ENCODE measurements at regions not wholly inside any gene's neighbourhood (a gene's known extent, or its start where the extent isn't known, plus 50 kb on each side); places are given as distances from the start of the nearest gene placed in this dataset.
A peak's percentile ranks its signal among the peaks of the same experiment; 100 is the strongest.

DNA sequence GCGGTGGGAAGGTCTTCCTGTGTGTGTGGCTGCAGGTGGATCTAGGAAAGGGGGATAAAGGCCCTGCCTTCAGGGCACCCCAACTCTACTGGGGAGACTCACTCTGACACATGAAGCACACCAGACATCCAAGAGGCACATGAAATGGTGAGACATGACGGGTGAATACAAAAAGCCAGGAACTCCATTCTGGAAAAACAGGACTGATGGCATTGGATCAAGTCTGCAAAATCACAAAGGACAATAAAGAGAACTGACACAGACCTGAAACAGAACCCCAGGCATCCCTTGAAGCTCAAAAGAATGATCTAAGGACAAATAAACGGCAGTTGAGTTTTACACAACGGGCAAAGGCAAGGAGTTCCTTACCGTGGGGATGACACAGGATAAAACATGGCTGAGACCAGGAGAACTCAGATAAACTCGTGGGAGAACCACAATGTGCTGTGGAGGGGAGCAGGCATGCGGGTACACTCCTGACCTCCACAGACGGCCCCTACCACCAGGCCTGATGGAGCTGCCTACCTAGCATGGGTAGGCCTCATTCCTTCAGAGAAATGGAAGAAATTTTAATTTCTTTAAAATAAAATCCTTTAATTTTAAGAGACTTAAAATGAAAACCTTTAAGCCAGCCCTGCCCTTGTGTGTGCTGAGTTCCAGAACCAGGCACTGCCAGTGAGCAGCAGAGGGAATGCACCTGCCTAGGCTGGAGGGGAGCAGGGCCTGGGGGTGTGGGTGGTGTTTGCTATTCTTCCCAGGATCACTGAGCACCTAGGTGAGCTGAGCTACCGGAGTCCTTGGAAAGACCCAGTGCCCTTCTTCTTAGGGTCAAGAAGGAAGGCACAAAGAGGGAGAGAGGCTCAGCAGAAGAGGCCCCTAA is 100.1 kb downstream of the SINHCAF start (continued):
- TF ChIP-seq, protein P1, sequence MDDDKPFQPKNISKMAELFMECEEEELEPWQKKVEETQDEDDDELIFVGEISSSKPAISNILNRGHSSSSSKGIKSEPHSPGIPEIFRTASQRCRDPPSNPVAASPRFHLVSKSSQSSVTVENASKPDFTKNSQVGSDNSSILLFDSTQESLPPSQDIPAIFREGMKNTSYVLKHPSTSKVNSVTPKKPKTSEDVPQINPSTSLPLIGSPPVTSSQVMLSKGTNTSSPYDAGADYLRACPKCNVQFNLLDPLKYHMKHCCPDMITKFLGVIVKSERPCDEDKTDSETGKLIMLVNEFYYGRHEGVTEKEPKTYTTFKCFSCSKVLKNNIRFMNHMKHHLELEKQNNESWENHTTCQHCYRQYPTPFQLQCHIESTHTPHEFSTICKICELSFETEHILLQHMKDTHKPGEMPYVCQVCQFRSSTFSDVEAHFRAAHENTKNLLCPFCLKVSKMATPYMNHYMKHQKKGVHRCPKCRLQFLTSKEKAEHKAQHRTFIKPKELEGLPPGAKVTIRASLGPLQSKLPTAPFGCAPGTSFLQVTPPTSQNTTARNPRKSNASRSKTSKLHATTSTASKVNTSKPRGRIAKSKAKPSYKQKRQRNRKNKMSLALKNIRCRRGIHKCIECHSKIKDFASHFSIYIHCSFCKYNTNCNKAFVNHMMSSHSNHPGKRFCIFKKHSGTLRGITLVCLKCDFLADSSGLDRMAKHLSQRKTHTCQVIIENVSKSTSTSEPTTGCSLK (tag by site-specific recombination; IDR thresholded peaks at IDR 0.05), result no peak
- no peak for TF ChIP-seq ZNF266 (tag by site-specific recombination; IDR thresholded peaks at IDR 0.05; ENCODE audit: low read depth)
- no peak for TF ChIP-seq KLF9 (tag by site-specific recombination; IDR thresholded peaks at IDR 0.05; ENCODE audit: low read depth)
- no peak for TF ChIP-seq ZNF274 (IDR thresholded peaks at IDR 0.05; ENCODE audit: low read length)
- no peak for TF ChIP-seq ZNF274 (tag by site-specific recombination; IDR thresholded peaks at IDR 0.05; ENCODE audit: borderline replicate concordance)
- no peak for TF ChIP-seq ZNF529 (tag by site-specific recombination; IDR thresholded peaks at IDR 0.05; ENCODE audit: insufficient replicate concordance)
- no peak for TF ChIP-seq ZNF37A (tag by site-specific recombination; IDR thresholded peaks at IDR 0.05)

DNA sequence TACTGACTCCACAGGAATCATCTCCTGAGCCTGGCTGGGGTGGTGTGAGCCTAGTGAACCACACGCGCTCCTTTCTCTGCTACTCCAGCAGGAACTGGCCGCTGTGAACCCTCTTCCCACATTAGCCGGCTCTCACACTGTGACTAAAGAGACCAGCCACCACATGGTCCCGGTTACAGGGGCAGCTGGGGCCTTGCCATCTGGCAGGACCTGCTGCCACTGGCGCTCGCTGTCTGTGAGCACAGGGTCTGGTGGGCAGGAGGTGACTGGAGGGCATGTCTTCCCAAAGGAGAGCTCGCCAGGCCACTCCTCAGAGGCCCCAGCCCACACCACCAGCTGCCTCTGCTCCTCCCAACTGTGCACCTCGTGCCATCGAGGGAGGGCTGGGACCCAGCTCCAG is 99.3 kb downstream of the SINHCAF start:
- POLR2A ChIA-PET, result no interaction called here
- TF ChIP-seq ZNF433 (tag by site-specific recombination; IDR thresholded peaks at IDR 0.05; ENCODE audit: low read depth), result no peak
- no peak for TF ChIP-seq ZBTB20 (tag by site-specific recombination; IDR thresholded peaks at IDR 0.05)
- TF ChIP-seq ZIC2 (tag by site-specific recombination; IDR thresholded peaks at IDR 0.05), result peak; percentile 28; the same call in 1 of the 2 replicates
- TF ChIP-seq ZNF221 (tag by site-specific recombination; IDR thresholded peaks at IDR 0.05; ENCODE audit: borderline replicate concordance), result no peak
- TF ChIP-seq SP7 (tag by site-specific recombination; IDR thresholded peaks at IDR 0.05), result no peak

GRCh38 chr12:31227401-31227981 is 98.5 kb downstream of the SINHCAF start:
- H3K9me3 ChIP-seq (ENCODE audit: control insufficient read depth, insufficient read depth, low read depth, low read length), result no peaks in the 10 kb centered on the region
- POLR2A ChIA-PET, result no interaction called here
- no peak overlapping the region for H3K4me3 ChIP-seq (ENCODE audit: low read depth, low read length)
- H3K36me3 ChIP-seq (ENCODE audit: control insufficient read depth in 2 of 2, insufficient read depth in 1 of 2, low read length in 2 of 2), result no peaks in the 10 kb centered on the region
- no peaks in the 10 kb centered on the region for H3K4me1 ChIP-seq (ENCODE audit: control insufficient read depth, insufficient read depth, low read length)
- H3K27ac ChIP-seq (ENCODE audit: extremely low read depth, low read depth, low read length), result no peak overlapping the region
- CTCF ChIA-PET, result interaction anchor here (1.4 kb wide), 2 partner anchors 11 to 45 kb away, joined by 3 to 5 read pairs; no protein-coding TSS in a partner anchor
- no peak for TF ChIP-seq ZNF596 (tag by site-specific recombination; IDR thresholded peaks at IDR 0.05)
- TF ChIP-seq ZNF184 (tag by site-specific recombination; IDR thresholded peaks at IDR 0.05), result no peak
- no peak for TF ChIP-seq ZSCAN23 (tag by site-specific recombination; IDR thresholded peaks at IDR 0.05)
- TF ChIP-seq ZNF707 (tag by site-specific recombination; IDR thresholded peaks at IDR 0.05), result no peak
- TF ChIP-seq, protein P2, sequence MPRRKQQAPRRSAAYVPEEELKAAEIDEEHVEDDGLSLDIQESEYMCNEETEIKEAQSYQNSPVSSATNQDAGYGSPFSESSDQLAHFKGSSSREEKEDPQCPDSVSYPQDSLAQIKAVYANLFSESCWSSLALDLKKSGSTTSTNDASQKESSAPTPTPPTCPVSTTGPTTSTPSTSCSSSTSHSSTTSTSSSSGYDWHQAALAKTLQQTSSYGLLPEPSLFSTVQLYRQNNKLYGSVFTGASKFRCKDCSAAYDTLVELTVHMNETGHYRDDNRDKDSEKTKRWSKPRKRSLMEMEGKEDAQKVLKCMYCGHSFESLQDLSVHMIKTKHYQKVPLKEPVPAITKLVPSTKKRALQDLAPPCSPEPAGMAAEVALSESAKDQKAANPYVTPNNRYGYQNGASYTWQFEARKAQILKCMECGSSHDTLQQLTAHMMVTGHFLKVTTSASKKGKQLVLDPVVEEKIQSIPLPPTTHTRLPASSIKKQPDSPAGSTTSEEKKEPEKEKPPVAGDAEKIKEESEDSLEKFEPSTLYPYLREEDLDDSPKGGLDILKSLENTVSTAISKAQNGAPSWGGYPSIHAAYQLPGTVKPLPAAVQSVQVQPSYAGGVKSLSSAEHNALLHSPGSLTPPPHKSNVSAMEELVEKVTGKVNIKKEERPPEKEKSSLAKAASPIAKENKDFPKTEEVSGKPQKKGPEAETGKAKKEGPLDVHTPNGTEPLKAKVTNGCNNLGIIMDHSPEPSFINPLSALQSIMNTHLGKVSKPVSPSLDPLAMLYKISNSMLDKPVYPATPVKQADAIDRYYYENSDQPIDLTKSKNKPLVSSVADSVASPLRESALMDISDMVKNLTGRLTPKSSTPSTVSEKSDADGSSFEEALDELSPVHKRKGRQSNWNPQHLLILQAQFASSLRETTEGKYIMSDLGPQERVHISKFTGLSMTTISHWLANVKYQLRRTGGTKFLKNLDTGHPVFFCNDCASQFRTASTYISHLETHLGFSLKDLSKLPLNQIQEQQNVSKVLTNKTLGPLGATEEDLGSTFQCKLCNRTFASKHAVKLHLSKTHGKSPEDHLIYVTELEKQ (tag by site-specific recombination; IDR thresholded peaks at IDR 0.05; ENCODE audit: borderline replicate concordance), result no peak
- TF ChIP-seq FEZF1 (tag by site-specific recombination; IDR thresholded peaks at IDR 0.05), result no peak
- TF ChIP-seq ZNF843 (tag by site-specific recombination; IDR thresholded peaks at IDR 0.05), result no peak
- TF ChIP-seq ZNF580 (tag by site-specific recombination; IDR thresholded peaks at IDR 0.05), result no peak
- TF ChIP-seq ZNF174 (tag by site-specific recombination; IDR thresholded peaks at IDR 0.05), result no peak
- TF ChIP-seq ZNF510 (tag by site-specific recombination; IDR thresholded peaks at IDR 0.05; ENCODE audit: insufficient replicate concordance), result no peak
- no peak for TF ChIP-seq ZNF423 (tag by site-specific recombination; IDR thresholded peaks at IDR 0.05)
- no peak for TF ChIP-seq ZNF645 (tag by site-specific recombination; IDR thresholded peaks at IDR 0.05)
- TF ChIP-seq ZNF777 (tag by site-specific recombination; IDR thresholded peaks at IDR 0.05; ENCODE audit: borderline replicate concordance), result no peak
- no peak for TF ChIP-seq ZNF555 (tag by site-specific recombination; conservative IDR thresholded peaks at IDR 0.05)

More for the DNA sequence above, 99.3 kb downstream of the SINHCAF start:
- CTCF ChIA-PET, result interaction anchor here (1.1 to 1.4 kb wide), 3 partner anchors 8 to 379 kb away, joined by 3 to 5 read pairs (median 5); no protein-coding TSS in a partner anchor
- H3K4me3 ChIP-seq (ENCODE audit: low read depth, low read length), result no peak overlapping the region
- no peaks in the 10 kb centered on the region for H3K36me3 ChIP-seq (ENCODE audit: control insufficient read depth in 2 of 2, insufficient read depth in 1 of 2, low read length in 2 of 2)
- H3K27ac ChIP-seq (ENCODE audit: extremely low read depth, low read depth, low read length), result no peak overlapping the region
- no peaks in the 10 kb centered on the region for H3K9me3 ChIP-seq (ENCODE audit: control insufficient read depth, insufficient read depth, low read depth, low read length)
- no peaks in the 10 kb centered on the region for H3K4me1 ChIP-seq (ENCODE audit: control insufficient read depth, insufficient read depth, low read length)

Measured in HEK293 (cell line).